GM12892 (cell line): ENCODE measurements at regions not wholly inside any gene's neighbourhood (a gene's known extent, or its start where the extent isn't known, plus 50 kb on each side); places are given as distances from the start of the nearest gene placed in this dataset.

Experiments used
- POLR2A ChIP-seq: IDR thresholded peaks from 2 replicates; pipeline ENCODE4 v1.6.1; 2011; ENCODE audit warnings: low read depth, low read length, control low read depth
- POLR2AphosphoS5 ChIP-seq: IDR thresholded peaks from 2 replicates; pipeline ENCODE4 v1.6.1; 2011; ENCODE audit warnings: low read depth, low read length, control low read depth
- TAF1 ChIP-seq: IDR thresholded peaks from 2 replicates; pipeline ENCODE4 v1.6.1; 2011; ENCODE audit warnings: low read depth, mild to moderate bottlenecking, control low read depth, low read length, borderline replicate concordance

DNA sequence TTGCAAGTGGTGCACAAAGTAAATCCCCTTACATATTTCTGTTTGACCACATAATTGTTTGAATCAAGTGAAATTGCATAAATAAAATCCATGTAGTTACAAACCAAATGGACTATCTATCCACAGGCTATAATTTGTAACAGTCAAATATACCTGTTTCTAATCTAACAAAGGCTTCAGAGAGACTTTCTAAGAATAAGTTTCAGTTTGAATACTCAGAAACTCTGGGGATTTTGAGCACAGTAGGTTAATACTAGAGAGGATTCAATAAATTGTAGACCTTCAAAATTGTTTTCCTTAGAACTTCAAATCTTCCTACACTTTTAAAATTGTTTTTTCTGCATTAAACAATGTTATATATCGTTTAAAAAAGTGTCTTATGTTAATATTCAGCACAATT is 1250.1 kb downstream of the NLGN4X start:
- TF ChIP-seq TAF1 (no peak), POLR2A (no peak), POLR2AphosphoS5 (no peak)
